ENCODE measurements at regions not wholly inside any gene's neighbourhood (a gene's known extent, or its start where the extent isn't known, plus 50 kb on each side); places are given as distances from the start of the nearest gene placed in this dataset.

GRCh38 chr6:138614151-138614550, 114.9 kb upstream of the NHSL1 start (continued):
- no peak for TF ChIP-seq ZNF281 (CRISPR knock-in tag; IDR thresholded peaks at IDR 0.05)

DNA sequence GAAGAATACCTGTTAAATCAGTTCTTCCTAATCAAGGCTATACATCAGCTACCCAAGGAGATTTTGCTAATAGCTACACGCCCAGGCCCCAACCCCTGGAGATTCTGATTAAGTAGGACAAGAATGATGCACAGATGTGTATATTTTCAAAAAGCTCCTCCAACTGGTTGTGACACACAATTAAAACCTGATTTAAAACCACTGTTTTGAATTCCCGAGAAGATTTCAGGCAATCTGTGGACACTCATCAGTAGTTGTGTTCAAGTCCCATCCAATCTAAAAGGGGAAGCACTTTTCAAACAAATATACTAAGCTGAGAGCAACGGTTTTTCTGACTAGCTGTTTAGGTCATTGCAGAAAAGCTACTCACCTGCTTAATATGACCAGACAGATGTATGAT, 118.9 kb upstream of the NHSL1 start:
- ATAC-seq, result no peak
- POLR2A ChIA-PET, result no interaction called here
- CTCF ChIA-PET, result no interaction called here
- TF ChIP-seq IRF2 (CRISPR knock-in tag; IDR thresholded peaks at IDR 0.05; ENCODE audit: borderline replicate concordance, low read depth) (no peak), CREM (CRISPR knock-in tag; IDR thresholded peaks at IDR 0.05) (no peak), JUN (CRISPR knock-in tag; IDR thresholded peaks at IDR 0.05) (no peak), ZNF671 (CRISPR knock-in tag; IDR thresholded peaks at IDR 0.05) (no peak), STAT6 (CRISPR knock-in tag; conservative IDR thresholded peaks at IDR 0.05; ENCODE audit: low read depth) (no peak), ZNF121 (CRISPR knock-in tag; IDR thresholded peaks at IDR 0.05) (no peak), ZNF423 (CRISPR knock-in tag; IDR thresholded peaks at IDR 0.05) (no peak), ZNF317 (CRISPR knock-in tag; IDR thresholded peaks at IDR 0.05; ENCODE audit: borderline replicate concordance, low read depth) (no peak), HMGA2 (CRISPR knock-in tag; IDR thresholded peaks at IDR 0.05) (no peak), PRRX2 (CRISPR knock-in tag; IDR thresholded peaks at IDR 0.05) (no peak), AR (CRISPR knock-in tag; IDR thresholded peaks at IDR 0.05) (no peak), ZNF219 (CRISPR knock-in tag; IDR thresholded peaks at IDR 0.05; ENCODE audit: borderline replicate concordance) (no peak), CTCF (IDR thresholded peaks at IDR 0.05) (no peak), ZBTB21 (CRISPR knock-in tag; IDR thresholded peaks at IDR 0.05; ENCODE audit: borderline replicate concordance) (no peak), FOXP1 (CRISPR knock-in tag; IDR thresholded peaks at IDR 0.05; ENCODE audit: borderline replicate concordance) (no peak), SOX15 (CRISPR knock-in tag; IDR thresholded peaks at IDR 0.05) (no peak), FOXJ3 (CRISPR knock-in tag; IDR thresholded peaks at IDR 0.05; ENCODE audit: borderline replicate concordance) (no peak)
- Mint-ChIP-seq H3K27me3 (ENCODE audit: low read depth) (no peaks in the 10 kb centered on the region), H3K27ac (no peak overlapping the region), H3K4me1 (peaks cover 12% of the 10 kb centered on the region), H3K36me3 (peaks cover 7% of the 10 kb centered on the region), H3K9me3 (peaks cover 9% of the 10 kb centered on the region), H3K4me3 (no peak overlapping the region)
- no peak for DNase-seq (ENCODE audit: low spot score)

All from WTC11 (cell line).